Heart right ventricle (tissue), 16 donors: ENCODE measurements at regions not wholly inside any gene's neighbourhood (a gene's known extent, or its start where the extent isn't known, plus 50 kb on each side); places are given as distances from the start of the nearest gene placed in this dataset.

ENCODE experiments used
- ATAC-seq, 8 donors: fragments of 200-7000 bp; cut with Tn5 transposase; one replicate each; pipeline ENCODE4 v1.9.1; 2020; ENCODE audit warnings: mild to moderate bottlenecking in 8 of 8, moderate library complexity in 8 of 8, moderate number of reproducible peaks in 1 of 8
- DNase-seq, 2 donors: peaks; one replicate each; pipeline ENCODE4 v3.0.0-alpha.2; 2020
- H3K27ac ChIP-seq, 10 donors: fragments of 200-600 bp; sonication (generic) in 2 of 10; one replicate each; pipeline versions ENCODE4 v1.5.0 to v1.8.0; 2020 to 2022; ENCODE audit warnings: mild to moderate bottlenecking in 3 of 10
- H3K27me3 ChIP-seq, 7 donors: fragments of 200-600 bp; one replicate each; pipeline ENCODE4 v1.8.0; 2021 to 2022; ENCODE audit warnings: mild to moderate bottlenecking in 2 of 7
- H3K36me3 ChIP-seq, 9 donors: fragments of 200-600 bp; sonication (generic) in 1 of 9; one replicate each; pipeline versions ENCODE4 v1.5.0 to v1.8.0; 2020 to 2022; ENCODE audit warnings: mild to moderate bottlenecking in 2 of 9
- H3K4me1 ChIP-seq, 9 donors: fragments of 200-600 bp; sonication (generic) in 1 of 9; one replicate each; pipeline versions ENCODE4 v1.5.0 to v1.8.0; 2020 to 2022; ENCODE audit warnings: mild to moderate bottlenecking in 4 of 9
- H3K4me3 ChIP-seq, 10 donors: fragments of 200-600 bp; sonication (generic) in 2 of 10; one replicate each; pipeline versions ENCODE4 v1.5.0 to v1.8.0; 2020 to 2022; ENCODE audit warnings: mild to moderate bottlenecking in 7 of 10, moderate library complexity in 2 of 10
- H3K9me3 ChIP-seq, 11 donors: fragments of 200-600 bp in 10 of 11; sonication (generic) in 2 of 11; one replicate each; pipeline versions ENCODE4 v1.5.0 to v1.8.0; 2013 to 2022; ENCODE audit warnings: mild to moderate bottlenecking in 2 of 11, control low read depth in 1 of 11, moderate library complexity in 1 of 11
- WGBS, 2 donors: extraction: QIAGEN DNeasy Blood & Tissue Kit; methylation state at CpG; one replicate each; pipeline ENCODE4 v1.1.7; 2013; ENCODE audit warnings: inconsistent platforms in 1 of 2; 5-methylcytosine and 5-hydroxymethylcytosine counted together
- intact Hi-C, 10 donors: fragments of 100-400 bp; cut with DNase I; formaldehyde crosslinking; loops; one replicate each; pipeline versions ENCODE4 v1.11.1 to v1.14.2; 2022
- TF ChIP-seq, protein P1 (sequence below), 9 donors: fragments of 200-600 bp; sonication (generic) in 2 of 9; IDR thresholded peaks; one replicate each; pipeline versions ENCODE4 v1.5.0 to v1.8.0; 2021 to 2022; ENCODE audit warnings: antibody characterized with exemption in 9 of 9, mild to moderate bottlenecking in 5 of 9, moderate library complexity in 1 of 9
- donor health status: Arrhythmogenic right ventricular cardiomyopathy.
- donor health status: ischemic (EF 13 %, LVEDD 7.1; RV severe dilation, severe dysfunction).
- donor health status: healthy with polysubstance abuse.
- donor health status: DM: no; HTN: yes; CAD: no.
- donor health status: DM: no; HTN: no; CAD: no.
- donor health status: ischemic (EF 25% LVEDD 6.9; RV normal size, moderate dysfunction).
- donor health status: ischemic (EF 25% LVEDD 5.7; RV mildly dilated, moderate dysfunction).
- donor health status: healthy.
- donor health status: DM: yes; HTN: yes; CAD: no.
- donor health status: Ischemic cardiomyopathy.
- donor health status: ischemic (EF 35%, LVEDD 5.7; RV mildly dilated, moderate dysfunction).
- donor health status: nonischemic (EF 11% LVEDD 7.7; RV severe dilation, severe dysfunction).
- donor health status: DM: yes; HTN: yes; CAD: no.
- donor health status: PGD.
- donor health status: ischemic (EF 29% LVEDD 5.4; RV normal size, mild dysfunction).
- donor health status: nonischemic (EF 23%, LVEDD 6.1; RV moderate dilation, normal function).

DNA sequence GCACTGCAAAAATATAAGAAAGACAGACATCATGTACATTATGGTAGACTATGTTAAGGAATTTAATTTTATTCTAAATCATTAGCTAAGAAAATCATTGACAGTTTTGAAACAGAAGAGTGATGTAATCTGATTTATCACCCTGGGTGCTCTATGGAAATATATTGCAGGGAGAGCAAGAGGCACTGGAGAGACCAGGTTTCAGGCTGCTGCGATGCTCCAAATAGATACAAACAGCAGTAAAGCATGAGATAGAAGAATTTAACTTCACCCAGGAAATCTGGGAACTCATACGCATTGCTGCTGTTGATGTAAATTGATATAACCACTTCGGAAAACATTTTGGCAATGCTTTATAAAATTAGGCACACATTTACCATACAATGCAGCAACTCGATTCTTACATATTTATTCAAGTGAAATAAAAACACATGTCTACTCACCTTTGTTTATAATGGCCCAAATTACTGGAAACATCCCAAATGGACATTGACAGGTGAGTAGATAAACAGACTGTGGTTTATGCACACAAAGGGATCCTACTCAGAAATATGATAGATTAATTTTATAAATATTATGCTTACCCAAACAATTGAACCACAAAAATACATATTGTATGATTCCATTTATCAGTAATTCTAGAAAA is 535.1 kb upstream of the CHORDC1 start:
- intact Hi-C loops, result no loop called here
- no peak for ATAC-seq
- no peaks in the 10 kb centered on the region for H3K4me1 ChIP-seq
- no peaks in the 10 kb centered on the region for H3K36me3 ChIP-seq
- H3K27me3 ChIP-seq, result no peaks in the 10 kb centered on the region
- no peak for DNase-seq
- WGBS, 2 donors, result 84 to 90% methylated on average over 4 of the region's 4 CpGs
- TF ChIP-seq, protein P1, sequence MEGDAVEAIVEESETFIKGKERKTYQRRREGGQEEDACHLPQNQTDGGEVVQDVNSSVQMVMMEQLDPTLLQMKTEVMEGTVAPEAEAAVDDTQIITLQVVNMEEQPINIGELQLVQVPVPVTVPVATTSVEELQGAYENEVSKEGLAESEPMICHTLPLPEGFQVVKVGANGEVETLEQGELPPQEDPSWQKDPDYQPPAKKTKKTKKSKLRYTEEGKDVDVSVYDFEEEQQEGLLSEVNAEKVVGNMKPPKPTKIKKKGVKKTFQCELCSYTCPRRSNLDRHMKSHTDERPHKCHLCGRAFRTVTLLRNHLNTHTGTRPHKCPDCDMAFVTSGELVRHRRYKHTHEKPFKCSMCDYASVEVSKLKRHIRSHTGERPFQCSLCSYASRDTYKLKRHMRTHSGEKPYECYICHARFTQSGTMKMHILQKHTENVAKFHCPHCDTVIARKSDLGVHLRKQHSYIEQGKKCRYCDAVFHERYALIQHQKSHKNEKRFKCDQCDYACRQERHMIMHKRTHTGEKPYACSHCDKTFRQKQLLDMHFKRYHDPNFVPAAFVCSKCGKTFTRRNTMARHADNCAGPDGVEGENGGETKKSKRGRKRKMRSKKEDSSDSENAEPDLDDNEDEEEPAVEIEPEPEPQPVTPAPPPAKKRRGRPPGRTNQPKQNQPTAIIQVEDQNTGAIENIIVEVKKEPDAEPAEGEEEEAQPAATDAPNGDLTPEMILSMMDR (IDR thresholded peaks at IDR 0.05), result no peak
- peaks cover 0 to 3% (median 0%) of the 10 kb centered on the region in 11 donors for H3K9me3 ChIP-seq
- no peak overlapping the region for H3K27ac ChIP-seq
- H3K4me3 ChIP-seq, result no peak overlapping the region

DNA sequence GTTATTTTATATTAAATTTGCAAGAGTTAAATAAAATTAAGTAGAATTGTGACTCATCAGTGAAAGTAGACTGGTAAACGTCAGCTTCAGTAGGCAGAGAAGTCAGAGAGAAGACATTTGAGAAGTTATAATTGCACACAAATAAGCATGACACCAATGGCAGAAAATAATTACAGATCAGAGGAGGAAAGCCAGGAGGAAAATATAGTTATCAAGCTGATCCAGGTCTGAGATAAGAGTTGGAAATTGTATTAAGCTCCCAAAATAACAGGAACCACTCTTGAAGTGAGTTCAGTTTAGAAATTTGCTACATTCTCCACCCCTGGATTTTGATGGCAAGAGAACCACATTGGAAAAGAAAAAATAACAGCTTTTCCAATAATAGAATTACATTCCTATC is 533.8 kb upstream of the CHORDC1 start:
- 50 to 69% methylated on average over 1 of the region's 1 CpG for WGBS, 2 donors
- ATAC-seq, result no peak
- H3K4me3 ChIP-seq, result no peak overlapping the region
- TF ChIP-seq, protein P1 (IDR thresholded peaks at IDR 0.05), result no peak
- H3K27ac ChIP-seq, result no peak overlapping the region
- intact Hi-C loops, result no loop called here
- H3K9me3 ChIP-seq, result peaks cover 0 to 3% (median 0%) of the 10 kb centered on the region in 11 donors
- DNase-seq, result no peak
- H3K27me3 ChIP-seq, result no peaks in the 10 kb centered on the region
- H3K36me3 ChIP-seq, result no peaks in the 10 kb centered on the region
- H3K4me1 ChIP-seq, result no peaks in the 10 kb centered on the region

DNA sequence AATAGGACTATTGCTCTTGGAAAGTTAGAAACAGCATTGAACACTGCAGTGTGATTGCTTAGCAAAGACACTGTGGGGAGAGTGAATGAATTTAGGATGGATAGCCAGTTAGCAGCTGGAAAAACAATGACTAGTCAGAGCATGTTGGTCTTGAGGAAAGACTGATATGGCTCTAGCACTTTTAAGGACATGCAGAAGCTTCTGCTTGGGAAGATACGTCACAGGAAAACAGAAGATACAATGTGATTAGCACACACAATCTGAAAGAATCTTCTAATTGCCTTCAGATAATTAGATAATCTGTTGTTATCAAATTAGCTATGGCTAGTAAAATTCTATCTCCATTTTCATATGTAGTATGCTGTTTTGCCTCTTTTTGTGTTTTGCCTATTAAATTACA is 530.7 kb upstream of the CHORDC1 start:
- WGBS, 2 donors, result 54 to 64% methylated on average over 1 of the region's 1 CpG
- Histone ChIP-seq H3K36me3 (no peaks in the 10 kb centered on the region), H3K27ac (no peak overlapping the region), H3K27me3 (no peaks in the 10 kb centered on the region), H3K4me1 (no peaks in the 10 kb centered on the region), H3K9me3 (no peaks in the 10 kb centered on the region), H3K4me3 (no peak overlapping the region)
- DNase-seq, result no peak
- TF ChIP-seq, protein P1 (IDR thresholded peaks at IDR 0.05), result no peak
- ATAC-seq, result no peak
- intact Hi-C loops, result no loop called here

DNA sequence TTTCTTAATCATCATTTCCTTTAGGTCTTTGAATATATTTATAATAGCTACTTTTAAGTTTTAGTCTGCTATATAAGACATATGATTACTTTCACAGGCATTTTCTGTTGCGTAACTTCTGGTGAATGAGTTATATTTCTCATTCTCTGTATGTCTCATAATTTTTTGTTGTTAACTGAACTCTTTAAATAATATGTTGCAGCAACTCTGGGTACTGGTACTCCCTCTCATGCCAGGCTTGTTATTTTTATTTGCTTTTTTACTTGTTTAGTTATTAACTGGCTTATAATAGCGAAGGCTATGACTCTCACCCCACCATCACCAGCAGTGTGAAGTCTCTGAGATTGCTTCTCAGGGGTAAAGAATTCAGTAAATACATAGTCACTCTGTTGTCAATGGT is 524.2 kb upstream of the CHORDC1 start:
- H3K27me3 ChIP-seq, result no peaks in the 10 kb centered on the region
- DNase-seq (no peak), ATAC-seq (no peak)
- intact Hi-C loops, result no loop called here
- TF ChIP-seq, protein P1 (IDR thresholded peaks at IDR 0.05), result no peak
- no peaks in the 10 kb centered on the region for H3K36me3 ChIP-seq
- no peak overlapping the region for H3K4me3 ChIP-seq
- no peak overlapping the region for H3K27ac ChIP-seq
- 45 to 65% methylated on average over 2 of the region's 2 CpGs for WGBS, 2 donors
- no peaks in the 10 kb centered on the region for H3K4me1 ChIP-seq
- peaks cover 0 to 33% (median 0%) of the 10 kb centered on the region in 11 donors for H3K9me3 ChIP-seq
